ENCODE measurements at regions not wholly inside any gene's neighbourhood (a gene's known extent, or its start where the extent isn't known, plus 50 kb on each side); places are given as distances from the start of the nearest gene placed in this dataset.

DNA sequence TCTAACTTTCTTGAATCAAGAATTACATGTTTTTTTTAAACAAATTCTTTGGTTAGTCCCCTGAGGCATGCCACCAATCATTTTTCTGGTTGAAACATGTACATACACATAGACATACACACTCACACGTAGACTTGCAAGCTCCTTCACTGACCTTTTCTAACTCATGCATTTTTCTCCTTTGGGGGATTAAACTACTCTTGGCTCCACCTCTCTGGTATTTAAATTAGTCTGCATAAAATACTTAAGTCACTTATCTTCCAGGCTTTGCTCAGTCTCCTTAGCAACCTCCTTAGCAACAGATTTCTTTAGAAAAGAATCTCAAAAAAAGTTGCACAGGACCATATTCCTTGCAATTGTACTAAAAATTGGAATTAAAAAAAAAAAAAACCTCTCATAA, 440.9 kb upstream of the LRRC7 start:
- peaks cover 5% of the 10 kb centered on the region for H3K9me3 Mint-ChIP-seq
- no peaks in the 10 kb centered on the region for H3K36me3 Mint-ChIP-seq
- no peak overlapping the region for H3K27ac Mint-ChIP-seq
- no peaks in the 10 kb centered on the region for H3K27me3 Mint-ChIP-seq
- no peaks in the 10 kb centered on the region for H3K4me1 Mint-ChIP-seq
- no peak overlapping the region for H3K4me3 Mint-ChIP-seq

DNA sequence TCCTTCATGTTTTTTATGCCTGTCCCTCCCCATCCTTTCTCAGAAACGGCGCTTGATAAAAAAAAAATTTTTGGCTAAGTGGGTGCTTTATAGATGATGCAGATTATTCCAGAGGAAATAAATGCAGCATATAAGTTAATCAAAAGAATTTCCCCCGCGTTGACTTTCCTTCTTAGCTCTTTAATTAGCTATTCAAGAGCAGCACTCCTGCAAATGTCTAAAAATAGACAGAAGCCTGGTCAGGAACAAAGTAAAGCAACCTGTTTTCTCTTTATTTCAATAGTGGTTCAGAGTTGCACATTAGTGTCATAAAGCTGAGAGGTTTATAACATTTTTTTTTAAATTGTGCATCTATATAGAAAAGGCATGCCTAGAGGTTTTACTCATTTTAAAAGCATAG, 439.5 kb upstream of the LRRC7 start:
- Mint-ChIP-seq H3K4me1 (no peaks in the 10 kb centered on the region), H3K36me3 (no peaks in the 10 kb centered on the region), H3K4me3 (no peak overlapping the region), H3K9me3 (peaks cover 10% of the 10 kb centered on the region), H3K27me3 (no peaks in the 10 kb centered on the region), H3K27ac (no peak overlapping the region)

DNA sequence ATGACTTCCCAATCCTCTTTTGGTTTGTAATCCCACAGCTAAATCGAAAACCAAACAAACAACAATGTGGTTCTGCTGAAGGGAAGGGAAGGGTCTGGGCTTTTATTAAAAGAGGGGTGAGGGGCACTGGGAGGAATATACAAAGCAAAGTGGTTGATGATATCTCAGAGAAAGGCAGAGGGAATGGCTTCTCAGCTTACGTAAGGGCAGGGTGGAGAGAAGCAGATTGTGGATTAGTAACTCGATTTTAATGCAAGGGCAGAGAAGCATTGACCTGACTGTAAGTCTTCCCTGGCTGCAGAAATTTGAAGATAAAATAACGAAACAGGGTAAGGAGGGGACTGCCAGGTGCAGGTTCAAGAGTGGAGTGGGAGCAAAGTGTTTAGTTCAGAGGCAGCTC, 438.2 kb upstream of the LRRC7 start:
- Mint-ChIP-seq H3K4me3 (no peak overlapping the region), H3K27ac (no peak overlapping the region), H3K27me3 (no peaks in the 10 kb centered on the region), H3K4me1 (no peaks in the 10 kb centered on the region), H3K9me3 (peaks cover 10% of the 10 kb centered on the region), H3K36me3 (no peaks in the 10 kb centered on the region)

DNA sequence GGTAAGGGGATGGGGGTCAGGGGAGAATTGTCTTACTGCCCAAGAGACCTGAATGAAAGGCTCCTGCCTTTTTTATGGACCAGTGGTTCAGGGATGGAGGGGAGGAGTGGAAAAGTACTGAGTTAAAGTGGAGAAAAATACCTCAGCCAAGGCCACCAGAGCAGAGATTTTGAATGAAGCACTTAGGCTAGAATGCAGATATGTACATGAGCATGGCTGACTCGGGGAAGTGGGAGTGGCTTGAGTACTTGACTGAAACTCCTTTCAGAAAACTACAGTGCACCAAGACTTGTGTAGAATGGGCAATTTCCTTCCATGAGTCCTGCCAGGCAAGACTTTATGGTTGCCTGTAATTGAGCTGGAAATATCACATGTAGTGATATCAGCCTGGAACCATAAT, 429.6 kb upstream of the LRRC7 start:
- no peaks in the 10 kb centered on the region for H3K27me3 Mint-ChIP-seq
- H3K27ac Mint-ChIP-seq = no peak overlapping the region
- peaks cover 2% of the 10 kb centered on the region for H3K36me3 Mint-ChIP-seq
- peaks cover 14% of the 10 kb centered on the region for H3K9me3 Mint-ChIP-seq
- no peaks in the 10 kb centered on the region for H3K4me1 Mint-ChIP-seq
- no peak overlapping the region for H3K4me3 Mint-ChIP-seq

DNA sequence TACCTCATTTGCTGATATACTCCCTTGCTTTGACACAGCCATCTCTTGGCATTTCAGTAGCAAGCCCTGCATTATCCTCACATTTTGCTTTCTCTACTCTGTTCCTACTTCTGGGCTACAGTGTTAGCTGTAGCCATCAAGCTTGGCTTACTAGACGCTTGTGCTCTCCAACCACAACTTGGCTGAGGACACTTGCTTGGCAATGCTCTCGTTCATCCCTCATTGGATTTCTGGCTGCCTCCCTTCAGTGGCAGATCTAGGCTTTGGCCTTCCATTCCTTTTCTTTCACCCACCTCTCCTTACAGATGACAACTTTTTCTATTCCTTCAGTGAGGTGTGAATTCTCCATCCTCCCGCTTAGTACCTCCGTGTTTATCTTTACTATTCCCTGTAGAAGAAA, 428.7 kb upstream of the LRRC7 start:
- H3K4me3 Mint-ChIP-seq = no peak overlapping the region

DNA sequence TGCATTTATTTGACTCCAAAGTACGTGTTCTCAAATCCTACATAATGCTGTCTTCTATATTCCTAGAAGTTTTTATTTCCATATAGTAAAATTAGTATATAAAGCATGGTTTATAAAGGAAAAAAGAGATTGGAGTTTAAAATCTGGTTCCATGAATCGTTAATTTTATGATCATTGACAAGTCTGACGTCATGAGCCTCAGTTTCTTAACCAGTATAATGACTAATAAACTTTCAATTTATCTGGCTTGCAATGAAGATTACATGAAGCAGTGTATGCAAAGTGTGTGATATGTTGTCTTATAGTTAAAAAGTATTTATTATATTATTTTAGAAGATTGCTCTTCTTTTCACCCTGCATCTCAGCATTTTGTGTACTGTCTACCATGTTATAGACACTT, 421.4 kb upstream of the LRRC7 start:
- H3K4me1 Mint-ChIP-seq = no peaks in the 10 kb centered on the region
- no peak overlapping the region for H3K27ac Mint-ChIP-seq
- no peak overlapping the region for H3K4me3 Mint-ChIP-seq
- no peaks in the 10 kb centered on the region for H3K27me3 Mint-ChIP-seq
- peaks cover 2% of the 10 kb centered on the region for H3K36me3 Mint-ChIP-seq
- no peaks in the 10 kb centered on the region for H3K9me3 Mint-ChIP-seq

More for the DNA sequence above, 428.7 kb upstream of the LRRC7 start:
- Mint-ChIP-seq H3K4me1 (no peaks in the 10 kb centered on the region), H3K36me3 (peaks cover 2% of the 10 kb centered on the region), H3K9me3 (peaks cover 14% of the 10 kb centered on the region), H3K27ac (no peak overlapping the region), H3K27me3 (no peaks in the 10 kb centered on the region)

DNA sequence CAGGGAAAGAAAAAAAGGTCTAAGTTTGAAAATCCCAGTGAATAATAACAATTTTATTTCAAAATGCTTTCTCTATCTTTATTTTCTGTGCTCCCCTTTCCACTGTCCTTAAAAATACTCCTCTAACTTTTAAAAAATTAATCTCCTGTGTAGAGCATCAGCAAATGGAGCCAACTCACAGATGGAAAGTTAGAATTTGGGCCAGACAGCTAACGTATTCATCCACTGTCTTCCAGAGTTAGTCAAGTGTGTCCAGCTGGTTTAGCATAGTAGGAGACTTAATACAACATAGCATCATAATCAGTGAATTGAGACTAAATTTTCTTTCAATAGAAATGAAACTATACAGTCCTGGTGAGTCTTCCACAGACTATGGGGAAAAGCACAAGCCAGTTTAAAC, 419.0 kb upstream of the LRRC7 start:
- Mint-ChIP-seq H3K9me3 (peaks cover 6% of the 10 kb centered on the region), H3K27me3 (no peaks in the 10 kb centered on the region), H3K4me3 (no peak overlapping the region), H3K27ac (no peak overlapping the region), H3K36me3 (no peaks in the 10 kb centered on the region), H3K4me1 (no peaks in the 10 kb centered on the region)

DNA sequence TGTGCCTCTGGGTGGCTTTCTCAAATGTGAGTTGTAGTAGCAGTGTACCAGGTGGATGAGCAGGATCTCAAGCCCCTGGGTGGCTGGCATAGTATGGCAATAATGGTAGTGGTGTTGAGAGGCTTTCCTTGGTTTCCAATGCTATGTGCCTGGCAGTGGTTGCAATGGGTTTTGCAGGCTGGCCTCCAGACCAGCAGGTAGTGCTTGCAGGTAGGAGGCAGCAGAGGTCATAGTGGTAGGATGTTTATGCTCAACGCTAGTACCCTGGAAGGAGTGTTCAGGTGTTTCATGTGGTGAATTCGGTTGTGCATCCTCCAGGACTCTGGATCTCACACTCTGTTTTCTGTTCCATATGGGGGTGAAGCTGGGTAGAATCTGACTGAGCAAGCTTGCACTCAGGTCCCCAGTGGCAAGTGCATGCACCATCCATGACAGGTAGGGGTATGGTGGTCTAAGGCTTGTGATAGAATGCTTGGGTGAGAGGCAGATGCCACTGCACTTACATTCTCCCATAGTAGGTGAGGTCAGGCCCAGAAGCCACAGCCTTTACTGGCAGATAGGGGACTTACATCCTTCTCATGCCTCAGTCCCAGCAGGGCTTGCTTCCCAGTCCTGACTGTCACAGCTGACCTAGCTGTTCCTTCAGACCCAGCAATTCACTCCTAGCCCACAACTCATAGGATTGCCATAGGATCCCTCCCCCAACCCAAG, 410.5 kb upstream of the LRRC7 start:
- Mint-ChIP-seq H3K27me3 (no peaks in the 10 kb centered on the region), H3K4me3 (no peak overlapping the region), H3K36me3 (no peaks in the 10 kb centered on the region), H3K4me1 (no peaks in the 10 kb centered on the region), H3K27ac (no peak overlapping the region), H3K9me3 (peaks cover 6% of the 10 kb centered on the region)

DNA sequence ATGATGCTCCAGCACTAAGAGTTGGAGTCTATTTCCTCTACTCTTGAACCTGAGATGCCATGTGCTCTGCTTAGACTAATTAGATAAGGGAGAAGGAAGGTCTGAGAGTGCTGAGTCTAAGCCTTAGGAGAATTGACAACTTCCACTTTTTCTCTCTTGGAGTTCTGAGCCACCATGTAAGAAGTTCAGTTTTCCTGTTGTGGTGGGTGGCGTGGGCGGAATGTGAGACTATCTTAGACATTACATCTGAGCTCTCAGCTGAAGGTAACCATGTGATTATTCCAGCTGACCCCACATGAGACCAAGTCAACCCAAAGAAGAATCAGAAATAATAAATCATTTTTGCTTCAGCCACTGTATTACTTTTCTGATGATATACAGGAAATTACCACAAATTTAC, 404.5 kb upstream of the LRRC7 start:
- Mint-ChIP-seq H3K4me1 (no peaks in the 10 kb centered on the region), H3K36me3 (no peaks in the 10 kb centered on the region), H3K4me3 (no peak overlapping the region), H3K27me3 (no peaks in the 10 kb centered on the region), H3K9me3 (peaks cover 8% of the 10 kb centered on the region), H3K27ac (no peak overlapping the region)

DNA sequence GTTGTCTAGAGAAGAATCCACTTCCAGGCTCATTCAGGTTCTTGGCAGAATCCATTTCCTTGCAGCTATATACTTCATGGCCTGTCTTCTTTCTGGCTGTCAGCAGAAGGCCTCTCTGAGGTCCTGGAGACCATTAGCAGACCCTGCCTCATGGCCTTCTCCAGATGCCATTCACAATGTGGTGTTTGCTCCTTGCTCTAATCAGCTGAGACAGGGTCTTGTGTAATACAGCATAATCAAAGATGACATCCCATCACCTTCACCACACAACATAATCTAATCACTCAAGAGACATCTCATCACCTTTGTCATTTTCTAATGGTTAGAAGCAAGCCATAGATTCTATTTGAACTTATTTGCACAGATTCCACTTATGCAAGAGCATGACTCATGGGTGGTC, 403.9 kb upstream of the LRRC7 start:
- H3K9me3 Mint-ChIP-seq = peaks cover 9% of the 10 kb centered on the region
- no peak overlapping the region for H3K27ac Mint-ChIP-seq
- H3K4me3 Mint-ChIP-seq = no peak overlapping the region
- H3K27me3 Mint-ChIP-seq = no peaks in the 10 kb centered on the region
- no peaks in the 10 kb centered on the region for H3K36me3 Mint-ChIP-seq
- no peaks in the 10 kb centered on the region for H3K4me1 Mint-ChIP-seq

DNA sequence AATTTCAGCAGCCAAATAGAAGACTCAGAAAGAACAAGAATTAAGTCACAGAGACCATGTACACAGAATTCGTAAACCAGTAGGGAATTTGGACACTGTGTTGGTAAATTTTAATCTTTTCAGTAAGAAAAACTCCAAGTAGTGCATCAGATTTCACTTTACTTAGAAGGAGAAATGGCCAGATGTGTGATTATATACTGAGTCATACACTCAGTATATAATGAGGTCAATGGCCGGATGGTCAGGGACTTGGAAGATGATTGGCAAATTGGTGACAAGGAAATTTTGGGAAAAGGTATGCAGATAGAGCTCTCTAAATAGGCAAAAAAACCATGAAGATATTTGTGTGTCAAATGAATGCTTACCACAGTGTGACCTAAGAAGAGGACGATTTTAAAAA, 399.8 kb upstream of the LRRC7 start:
- Mint-ChIP-seq H3K9me3 (peaks cover 24% of the 10 kb centered on the region), H3K27me3 (no peaks in the 10 kb centered on the region), H3K27ac (no peak overlapping the region)

DNA sequence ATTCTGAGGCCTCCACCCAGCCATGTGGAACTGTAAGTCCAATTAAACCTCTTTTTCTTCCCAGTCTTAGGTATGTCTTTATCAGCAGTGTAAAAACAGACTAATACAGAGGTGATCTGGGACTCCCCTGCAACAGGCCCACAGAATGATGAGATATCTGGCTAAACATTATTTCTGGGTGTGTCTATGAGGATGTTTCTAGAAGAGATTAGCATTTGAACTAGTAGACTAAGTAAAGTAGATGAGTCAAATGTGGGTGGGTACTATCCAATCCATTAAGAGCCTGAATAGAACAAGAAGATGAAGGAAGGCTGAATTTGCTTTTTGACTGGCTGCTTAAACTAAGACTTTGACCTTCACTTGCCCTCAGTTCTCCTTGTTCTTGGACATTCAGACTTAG, 396.5 kb upstream of the LRRC7 start:
- Mint-ChIP-seq H3K4me3 (no peak overlapping the region), H3K27me3 (no peaks in the 10 kb centered on the region), H3K9me3 (peaks cover 31% of the 10 kb centered on the region), H3K36me3 (no peaks in the 10 kb centered on the region), H3K4me1 (no peaks in the 10 kb centered on the region), H3K27ac (no peak overlapping the region)

More for the DNA sequence above, 399.8 kb upstream of the LRRC7 start:
- Mint-ChIP-seq H3K4me1 (no peaks in the 10 kb centered on the region), H3K4me3 (no peak overlapping the region), H3K36me3 (no peaks in the 10 kb centered on the region)

DNA sequence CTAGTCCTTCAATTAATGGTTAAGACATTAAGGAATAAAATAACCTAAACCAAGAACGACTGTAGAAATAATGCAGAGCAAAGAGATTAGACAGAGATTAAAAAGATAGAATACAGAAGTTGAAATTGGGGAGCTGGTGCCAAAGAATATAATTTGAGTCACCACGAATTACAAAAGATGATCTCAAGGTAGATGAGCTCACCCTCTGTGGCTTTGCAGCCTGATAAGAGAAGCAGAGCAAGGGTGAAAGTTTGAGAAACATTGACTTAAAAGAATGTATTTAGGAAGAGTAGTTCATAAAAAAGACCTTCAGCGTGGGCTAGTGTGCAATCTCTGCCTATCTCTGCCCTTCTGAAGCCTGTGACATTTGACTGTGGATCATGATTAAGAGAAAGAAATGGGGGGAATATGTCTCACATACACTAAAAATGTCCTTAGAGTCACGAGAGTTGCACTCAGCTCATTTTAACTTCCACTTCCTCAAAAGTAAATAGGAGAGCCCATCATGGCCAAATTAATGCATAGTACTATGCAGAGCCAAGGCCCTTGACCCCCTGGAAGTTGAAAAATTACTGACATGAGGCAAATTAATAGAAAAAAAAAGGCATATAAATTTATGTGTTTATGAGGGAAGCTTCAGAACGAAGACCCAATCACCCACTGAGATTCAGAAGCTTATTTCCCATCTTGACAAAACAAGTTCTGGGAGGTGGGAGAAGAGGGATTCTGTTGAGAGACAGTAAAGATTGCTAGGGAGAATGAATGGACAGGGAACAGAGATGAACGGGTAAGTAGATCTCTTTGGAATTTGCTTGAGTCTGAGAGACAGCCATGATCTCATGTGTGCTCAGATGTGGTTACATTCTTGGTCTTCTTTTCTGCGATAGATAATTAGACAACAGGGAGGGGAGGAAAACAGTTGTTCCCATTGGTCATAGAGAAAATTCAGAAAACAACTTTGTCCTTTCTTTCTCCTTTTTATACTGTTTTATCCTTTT, 395.4 kb upstream of the LRRC7 start:
- Mint-ChIP-seq H3K9me3 (peaks cover 28% of the 10 kb centered on the region), H3K27ac (peak overlapping the region; percentile 8), H3K4me1 (no peaks in the 10 kb centered on the region), H3K27me3 (no peaks in the 10 kb centered on the region), H3K36me3 (no peaks in the 10 kb centered on the region), H3K4me3 (no peak overlapping the region)

DNA sequence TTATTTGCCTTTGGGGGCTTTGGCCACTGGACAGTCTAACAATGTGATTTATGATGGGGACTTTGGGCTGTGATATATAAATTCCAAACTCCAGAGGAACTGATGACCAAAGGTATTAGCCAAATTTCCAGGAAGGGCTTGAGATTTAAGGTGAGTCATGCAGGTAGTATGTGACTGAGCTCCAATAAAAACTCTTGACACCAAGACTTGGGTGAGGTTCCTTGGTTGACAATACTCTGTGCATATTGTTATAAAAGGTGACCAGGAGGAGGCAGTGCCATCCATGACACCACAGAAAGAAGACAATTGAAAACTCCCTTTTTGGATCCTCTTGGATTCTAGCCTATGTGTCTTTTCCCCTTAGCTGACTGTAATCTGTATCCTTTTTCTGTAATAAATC, 392.7 kb upstream of the LRRC7 start:
- Mint-ChIP-seq H3K9me3 (peaks cover 17% of the 10 kb centered on the region), H3K4me1 (no peaks in the 10 kb centered on the region), H3K36me3 (no peaks in the 10 kb centered on the region), H3K4me3 (no peak overlapping the region), H3K27me3 (no peaks in the 10 kb centered on the region), H3K27ac (no peak overlapping the region)

DNA sequence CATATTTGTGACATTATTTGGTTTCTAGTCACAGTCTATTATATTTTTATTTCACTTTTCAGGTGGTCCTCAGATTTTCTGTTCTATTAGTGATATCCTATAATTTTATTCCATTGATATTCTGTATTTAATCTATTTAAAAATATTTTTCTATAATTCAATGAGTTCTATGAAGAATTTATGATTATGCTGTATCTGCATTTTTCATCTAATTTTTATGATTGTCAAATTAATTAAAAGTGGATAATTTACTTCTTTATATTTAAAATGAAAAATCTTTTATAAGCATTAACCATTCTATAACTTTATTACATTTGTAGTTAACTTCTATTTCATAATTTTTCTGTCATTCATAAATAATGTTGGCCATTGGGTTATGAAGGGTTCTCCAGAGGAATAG, 387.4 kb upstream of the LRRC7 start:
- no peaks in the 10 kb centered on the region for H3K36me3 Mint-ChIP-seq
- no peak overlapping the region for H3K27ac Mint-ChIP-seq
- no peaks in the 10 kb centered on the region for H3K27me3 Mint-ChIP-seq
- no peaks in the 10 kb centered on the region for H3K9me3 Mint-ChIP-seq
- no peaks in the 10 kb centered on the region for H3K4me1 Mint-ChIP-seq
- H3K4me3 Mint-ChIP-seq = no peak overlapping the region

DNA sequence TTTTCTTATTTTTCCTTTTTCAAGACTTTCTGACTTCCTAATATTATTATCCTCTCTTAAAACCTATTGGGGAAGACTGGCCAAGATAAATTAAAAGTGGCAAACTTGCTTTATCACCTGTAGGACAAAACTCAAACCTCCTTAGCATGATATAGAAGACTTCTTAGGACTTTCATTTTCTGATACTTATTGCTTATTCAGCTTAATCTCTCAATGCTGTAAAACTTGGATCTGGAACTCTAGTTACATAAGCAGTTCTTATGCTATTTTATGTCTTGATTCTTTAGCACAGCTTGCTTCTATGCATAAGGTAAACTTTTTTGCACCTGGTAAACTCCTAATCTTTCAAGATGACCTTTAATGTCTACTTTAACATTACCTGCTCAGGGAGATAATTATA, 382.3 kb upstream of the LRRC7 start:
- Mint-ChIP-seq H3K9me3 (no peaks in the 10 kb centered on the region), H3K36me3 (no peaks in the 10 kb centered on the region), H3K27ac (no peak overlapping the region)

More for the DNA sequence above, 382.3 kb upstream of the LRRC7 start:
- no peaks in the 10 kb centered on the region for H3K27me3 Mint-ChIP-seq
- no peaks in the 10 kb centered on the region for H3K4me1 Mint-ChIP-seq
- no peak overlapping the region for H3K4me3 Mint-ChIP-seq

All from activated naive CD4-positive, alpha-beta T cell treated with anti-CD3 and anti-CD28 coated beads, Interleukin-2, amount 50 U/mL, for 24 hours (primary cell).